Cortex of kidney (tissue), 1 donor: ENCODE measurements at regions not wholly inside any gene's neighbourhood (a gene's known extent, or its start where the extent isn't known, plus 50 kb on each side); places are given as distances from the start of the nearest gene placed in this dataset.

Experiments
- DNase-seq: peaks from one replicate; lab custom pipeline; 2025; lab: John Stamatoyannopoulos, UW

DNA sequence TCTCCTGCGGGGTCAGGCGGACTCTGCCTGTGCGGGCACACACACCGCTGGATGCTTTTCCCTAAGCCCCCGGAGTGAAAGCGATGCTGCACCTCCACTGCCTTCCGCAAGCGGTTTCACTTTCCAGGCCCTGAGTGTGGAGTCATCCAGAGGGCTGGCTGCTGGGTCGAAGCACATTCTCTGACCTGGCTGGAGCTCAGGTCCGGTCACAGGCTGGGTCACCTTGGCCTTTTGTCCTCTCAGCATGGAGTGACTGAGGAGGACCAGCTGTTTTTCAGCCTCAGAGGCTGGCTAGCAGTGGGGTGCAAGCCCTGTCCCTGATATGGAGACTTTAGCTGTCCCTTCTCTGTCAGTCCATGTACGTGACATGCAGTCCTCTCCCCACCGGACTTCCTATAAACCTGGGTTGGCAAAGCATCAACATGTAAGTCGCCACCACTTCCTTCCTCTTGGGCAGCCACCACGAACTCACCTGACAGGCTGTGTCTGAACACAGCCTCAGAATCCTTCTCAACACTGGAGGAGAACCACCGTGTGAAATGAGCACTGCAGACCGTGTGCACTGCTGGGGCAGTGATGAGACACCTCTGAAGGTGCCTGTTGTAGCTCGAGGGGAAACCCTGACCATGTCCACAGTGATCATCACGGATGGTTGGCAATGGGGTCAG, 51.3 kb downstream of the GADD45G start:
- no peak for DNase-seq

DNA sequence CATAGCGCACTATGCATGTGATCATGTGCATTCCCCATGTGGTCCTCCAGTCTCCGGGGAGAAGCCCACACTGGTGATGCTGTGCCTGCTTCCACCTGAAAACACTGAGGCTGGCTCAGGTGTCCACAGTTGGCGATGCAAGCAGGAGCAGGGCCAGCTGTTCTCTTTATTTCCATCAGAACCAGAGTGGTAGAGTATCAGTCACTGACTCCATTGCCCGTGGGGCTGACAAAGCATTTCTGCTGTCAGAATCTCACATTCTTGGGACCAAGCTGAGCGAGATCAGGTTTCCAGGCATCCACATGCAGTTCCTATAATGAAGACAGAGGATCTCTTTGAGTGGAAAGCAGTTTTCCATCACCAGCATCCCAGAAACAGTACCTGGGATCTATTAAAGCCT, 52.5 kb downstream of the GADD45G start:
- no peak for DNase-seq

DNA sequence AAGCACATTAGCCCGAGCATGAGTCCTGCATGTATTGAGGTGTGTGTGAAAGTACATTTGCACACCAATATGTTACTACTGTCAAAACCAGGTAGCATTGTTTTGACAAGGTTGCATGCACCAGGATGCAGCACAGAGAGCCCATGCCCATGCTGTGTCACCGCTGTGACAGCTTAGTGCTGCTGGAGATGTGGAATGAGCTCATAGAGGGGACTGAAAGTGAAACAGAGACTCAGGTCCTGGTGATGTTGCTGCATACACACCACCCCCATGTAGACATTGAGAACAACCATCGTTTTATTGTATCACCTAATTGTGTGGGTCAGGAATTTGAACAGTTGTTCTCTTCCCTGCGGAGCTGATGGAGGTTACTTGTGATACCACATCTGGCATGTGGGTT, 53.0 kb downstream of the GADD45G start:
- DNase-seq, result no peak

DNA sequence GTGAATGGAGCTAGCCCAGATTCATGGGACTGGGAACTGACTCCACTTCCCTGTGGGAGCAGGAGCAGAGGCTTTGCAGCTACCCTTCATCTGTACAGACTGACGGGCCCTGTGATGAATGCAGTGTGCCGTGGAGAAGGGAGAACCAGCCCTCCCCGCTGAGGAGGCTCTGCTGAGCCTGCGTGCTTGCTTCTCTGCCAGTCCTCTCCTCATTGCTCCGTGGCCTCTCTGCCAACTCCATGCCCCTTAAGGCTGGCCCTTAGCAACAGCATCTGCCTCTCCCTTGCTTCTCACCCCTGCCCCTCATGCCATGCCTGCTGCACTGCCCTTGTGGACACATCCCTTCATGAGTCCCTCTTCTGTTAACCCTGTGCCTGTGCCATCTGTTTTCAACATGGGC, 53.6 kb downstream of the GADD45G start:
- DNase-seq, result no peak

DNA sequence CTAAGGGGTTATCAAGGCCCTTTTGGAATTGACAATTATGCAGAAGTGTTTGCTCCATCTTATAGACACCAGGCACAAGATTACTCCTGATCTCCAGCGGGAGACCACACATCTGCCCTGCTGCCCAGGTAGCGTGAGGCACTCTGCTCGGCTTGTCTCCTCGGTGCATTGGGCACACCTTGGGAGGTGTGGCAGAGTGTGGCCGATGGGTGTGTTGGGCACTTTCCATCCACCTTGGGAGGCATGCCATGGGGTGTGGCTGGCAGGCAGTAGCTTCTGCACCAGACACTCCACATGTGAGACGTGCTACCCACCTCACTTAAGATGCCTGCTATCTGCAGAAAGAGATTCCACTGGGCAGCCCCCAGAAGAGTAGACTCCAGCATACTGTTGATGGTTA, 54.1 kb downstream of the GADD45G start:
- no peak for DNase-seq

DNA sequence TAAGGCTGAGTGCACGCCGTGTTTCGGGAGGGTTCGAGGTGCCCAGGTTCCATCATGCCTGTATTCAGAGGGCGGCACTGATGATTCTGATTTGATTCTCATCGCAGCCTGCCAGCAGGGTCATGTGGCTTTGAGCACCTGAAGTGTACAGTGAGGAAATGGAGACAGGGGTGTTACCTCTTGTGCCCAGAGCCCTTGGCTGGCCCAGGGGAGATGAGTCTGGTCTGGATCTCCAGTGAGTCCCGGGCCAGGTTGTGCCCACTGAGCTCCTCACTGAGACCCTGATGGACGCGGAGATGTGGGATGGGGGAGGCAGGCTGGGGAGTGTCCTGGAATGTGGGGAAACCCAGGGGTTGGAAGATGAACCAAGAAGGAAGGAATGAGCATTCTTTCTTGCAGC, 54.7 kb downstream of the GADD45G start:
- DNase-seq, result no peak

DNA sequence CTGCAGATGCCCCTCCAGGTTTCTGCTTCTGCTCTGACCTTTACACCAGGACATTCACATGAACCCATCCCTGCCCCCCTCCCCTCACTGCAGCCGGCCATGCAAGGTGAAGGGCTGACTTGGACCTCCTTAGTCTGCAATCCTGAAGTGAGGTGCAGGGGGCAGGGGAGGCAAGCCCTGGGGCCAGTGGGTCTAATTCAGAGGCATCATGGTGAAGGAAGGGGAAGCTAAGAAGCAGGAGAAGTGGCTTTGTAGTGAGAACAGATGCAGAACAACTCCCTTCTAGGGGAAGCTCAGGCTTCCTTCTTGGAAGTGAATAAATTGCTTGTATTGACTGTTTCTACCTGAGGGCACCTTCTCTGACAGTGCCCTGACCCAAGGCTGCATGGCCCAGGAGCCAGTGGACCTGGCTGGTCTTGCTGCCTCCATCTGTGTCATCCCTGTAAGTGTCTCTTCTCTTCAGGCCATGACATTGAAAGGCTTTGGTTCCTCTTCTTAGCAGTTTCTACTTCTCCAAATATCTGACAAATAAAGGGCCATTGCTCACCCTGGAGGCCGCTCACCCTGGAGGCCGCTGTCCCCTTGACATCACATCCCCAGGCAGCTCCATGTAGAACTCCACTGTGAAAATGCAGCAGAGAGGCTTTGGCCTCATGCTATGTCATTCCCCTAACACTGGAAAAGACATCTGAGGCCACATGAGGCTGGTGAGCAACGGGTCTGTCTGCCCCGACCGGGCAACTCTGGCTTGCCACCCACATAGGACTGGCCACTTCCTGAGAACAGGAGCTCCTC, 55.3 kb downstream of the GADD45G start:
- no peak for DNase-seq

DNA sequence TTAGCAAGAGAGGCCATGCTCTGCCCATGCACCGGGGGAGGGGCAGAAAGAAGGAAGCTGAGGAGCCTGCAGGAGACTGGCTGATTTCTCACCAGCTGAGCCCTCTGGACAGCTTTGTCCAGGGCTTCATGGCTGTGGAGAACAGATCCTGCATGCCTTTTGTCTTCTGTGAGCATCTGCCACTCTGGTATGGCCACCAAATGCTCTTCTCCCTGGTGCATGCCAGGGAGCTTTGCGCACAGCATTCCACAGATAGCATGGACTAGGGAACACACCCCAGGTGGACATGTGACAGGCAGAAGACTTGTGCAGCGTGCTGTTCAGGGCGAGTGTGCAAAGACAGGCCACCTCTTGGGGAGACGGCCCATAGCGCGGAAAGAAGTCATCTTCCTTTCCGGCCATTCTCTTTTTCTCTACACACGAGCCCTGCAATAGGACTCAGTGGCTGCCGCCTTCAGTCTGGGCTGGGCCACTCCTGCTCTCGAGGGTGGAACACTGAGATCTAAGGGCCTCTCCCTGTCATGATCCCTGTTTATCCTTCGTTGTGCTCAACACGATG, 56.7 kb downstream of the GADD45G start:
- DNase-seq, result no peak

DNA sequence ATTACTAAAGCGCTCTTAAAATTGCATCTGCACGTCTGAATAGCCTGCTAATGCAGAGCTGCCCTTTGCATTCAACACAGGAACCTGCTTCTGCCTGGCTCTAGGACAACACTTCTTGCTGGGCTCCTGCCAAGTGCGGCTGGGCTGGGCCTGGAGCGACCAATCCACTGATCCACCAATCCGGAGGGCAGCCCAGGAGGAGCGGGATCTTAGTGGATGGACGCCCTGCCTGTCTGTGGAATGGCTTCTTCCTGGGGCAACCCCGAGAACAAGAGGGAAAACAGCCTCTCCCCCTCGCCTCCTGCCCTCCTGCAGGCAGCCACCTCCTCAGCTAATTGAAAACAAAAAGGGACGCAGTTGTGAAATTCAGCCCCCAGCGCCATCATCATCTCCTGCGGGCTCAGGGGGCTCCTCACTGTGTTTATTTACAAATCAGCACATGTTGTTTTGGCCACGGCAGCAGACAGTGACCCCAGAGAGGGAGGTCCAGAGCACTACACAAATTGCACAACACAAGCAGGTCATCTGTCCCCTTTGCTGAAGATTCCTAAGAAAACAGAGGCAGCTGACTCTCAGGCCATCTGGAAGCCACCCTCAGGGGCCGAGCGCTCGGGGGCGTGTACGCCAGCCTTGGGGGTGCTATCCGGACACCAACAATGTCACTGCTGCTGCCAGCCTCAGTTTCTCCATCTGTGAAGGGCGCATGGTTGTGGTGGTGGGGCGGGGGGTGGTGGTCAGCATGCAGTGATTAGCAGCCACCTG, 57.3 kb downstream of the GADD45G start:
- peak; percentile 29 for DNase-seq

DNA sequence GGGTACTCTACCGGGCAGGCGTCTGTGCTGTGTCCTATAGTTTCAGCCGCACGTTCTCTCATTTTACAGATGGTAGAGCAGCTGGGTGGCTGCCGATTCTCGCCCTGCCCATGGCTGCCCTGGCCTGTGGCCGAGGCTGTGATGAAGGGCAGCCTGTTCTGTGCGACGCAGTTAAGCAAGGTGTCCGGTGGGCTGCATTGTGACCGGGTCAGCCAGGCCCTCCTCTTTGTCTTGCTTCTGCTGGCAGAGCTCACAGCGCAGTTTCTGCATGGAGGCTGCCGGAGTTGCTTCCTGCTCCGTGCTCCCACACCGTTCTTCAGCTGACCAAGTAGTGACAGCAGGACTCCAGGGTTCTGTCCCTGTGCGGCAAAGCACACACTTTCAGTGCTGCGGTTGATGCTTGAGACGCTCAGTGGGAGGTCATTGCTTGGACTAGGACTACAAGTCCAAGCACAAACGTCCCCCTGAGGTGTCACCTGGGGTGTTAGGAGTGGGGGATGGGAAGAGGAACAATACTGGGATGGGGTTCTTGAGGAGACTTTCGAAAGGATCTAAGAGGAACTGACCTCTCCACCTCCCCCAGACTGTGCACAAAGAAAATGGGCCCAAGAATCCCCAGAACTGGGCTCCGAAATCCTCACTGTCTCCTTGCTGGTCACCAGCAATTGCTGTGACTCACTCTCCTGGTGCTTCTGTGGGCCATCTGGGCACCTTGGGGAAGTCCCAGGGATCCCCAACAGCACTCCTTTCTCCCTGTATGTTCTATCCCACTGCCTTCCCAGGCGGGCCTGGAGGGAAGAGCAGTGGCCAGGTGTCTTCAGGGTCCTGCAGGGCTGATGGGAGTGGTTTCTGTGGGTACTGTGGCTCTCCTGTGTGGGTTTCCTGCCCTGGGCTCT, 58.2 kb downstream of the GADD45G start:
- no peak for DNase-seq

DNA sequence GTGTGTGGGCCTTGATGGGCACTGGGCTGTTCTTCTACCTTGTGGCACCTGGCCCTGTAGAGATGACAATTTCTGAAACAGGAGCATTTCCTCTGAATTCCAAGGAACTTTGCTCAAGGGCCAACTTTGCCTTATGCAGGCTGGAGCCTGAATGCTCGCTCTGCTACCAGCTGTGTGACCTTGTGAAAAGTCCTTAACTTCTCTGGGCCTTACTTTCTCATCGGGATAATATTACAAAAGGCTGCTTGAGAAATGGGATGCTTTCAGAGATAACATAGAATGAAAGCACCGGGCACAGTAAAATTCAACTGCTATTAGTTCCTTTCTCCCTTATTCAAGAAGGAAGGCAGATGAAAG, 58.8 kb downstream of the GADD45G start:
- no peak for DNase-seq

DNA sequence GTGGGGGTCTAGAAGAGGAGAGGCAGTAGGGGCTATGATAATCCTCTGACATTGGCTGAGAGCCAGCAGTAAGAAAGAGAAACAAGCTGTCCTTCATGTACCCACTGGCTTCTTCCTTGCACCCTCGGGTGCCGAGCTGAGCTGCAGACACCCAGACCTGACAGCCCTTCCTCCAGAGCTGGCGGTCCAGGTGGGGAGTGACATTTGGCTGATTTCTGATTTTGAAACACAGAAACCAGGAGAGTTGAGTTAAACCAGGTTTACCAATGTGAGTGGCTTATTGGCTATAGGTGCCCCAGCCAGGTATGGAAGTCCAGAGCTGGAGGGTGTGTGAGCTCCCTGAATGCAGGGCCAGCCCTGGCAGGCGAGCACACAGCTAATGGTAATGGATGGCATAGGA, 59.2 kb downstream of the GADD45G start:
- no peak for DNase-seq

DNA sequence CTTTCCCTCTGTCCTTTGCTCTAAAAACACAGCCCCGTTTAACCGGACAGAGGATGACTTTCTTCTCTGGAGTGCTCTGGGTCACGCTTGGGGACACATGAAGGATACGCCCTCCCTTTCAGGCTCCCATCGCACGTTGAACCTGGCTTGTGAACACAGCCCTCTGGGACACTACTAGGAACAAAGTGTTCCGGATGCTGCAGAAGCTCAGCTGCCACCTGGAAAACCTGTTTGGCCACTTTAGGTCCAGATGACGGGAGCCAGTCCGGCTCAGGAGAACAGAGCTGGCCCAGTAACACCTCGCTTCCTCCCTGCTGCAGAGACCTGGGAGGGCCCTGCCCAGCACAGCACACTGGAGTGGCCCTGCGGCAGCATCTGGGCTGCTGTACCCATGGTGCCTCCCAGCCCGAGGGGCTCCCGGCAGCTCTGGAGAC, 60.1 kb downstream of the GADD45G start:
- no peak for DNase-seq

DNA sequence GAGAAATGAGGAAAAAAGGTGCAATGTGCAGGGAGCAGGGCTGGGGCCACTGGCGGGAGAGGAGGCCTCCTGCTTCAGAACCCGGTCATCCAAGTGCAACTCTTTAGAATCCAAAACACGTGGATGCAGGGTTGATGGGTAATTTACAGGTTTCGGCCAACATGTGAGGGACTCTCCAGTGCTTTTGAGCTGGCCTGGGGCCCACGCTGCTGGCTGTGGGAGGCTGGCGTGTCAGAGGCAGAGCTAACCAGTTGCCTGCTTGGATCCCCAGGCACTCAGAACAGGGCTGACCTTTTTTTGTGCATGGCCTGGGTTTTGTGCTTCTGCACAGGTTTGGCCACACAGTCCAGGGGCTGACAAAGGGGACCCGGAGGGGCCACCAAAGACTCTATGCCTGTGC, 61.6 kb downstream of the GADD45G start:
- DNase-seq, result no peak

DNA sequence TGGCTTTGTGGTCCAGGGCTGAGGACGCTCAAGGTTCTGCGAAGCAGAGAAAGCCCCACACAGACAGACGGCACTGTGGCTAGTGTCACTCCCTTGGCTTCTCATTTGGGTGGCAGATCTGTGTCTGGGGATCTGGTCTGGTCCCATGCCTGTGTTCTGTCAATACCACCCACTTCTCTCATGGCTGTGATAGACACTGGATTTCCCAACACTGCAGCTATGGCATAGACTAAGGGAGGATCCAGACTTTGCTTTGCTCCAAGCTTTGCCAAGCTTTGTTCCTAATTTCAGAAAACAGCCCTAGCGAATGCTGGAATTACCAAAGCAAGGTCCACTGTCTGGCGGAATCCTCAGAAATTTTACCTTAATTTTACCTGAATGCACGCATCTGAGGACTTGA, 62.1 kb downstream of the GADD45G start:
- no peak for DNase-seq

DNA sequence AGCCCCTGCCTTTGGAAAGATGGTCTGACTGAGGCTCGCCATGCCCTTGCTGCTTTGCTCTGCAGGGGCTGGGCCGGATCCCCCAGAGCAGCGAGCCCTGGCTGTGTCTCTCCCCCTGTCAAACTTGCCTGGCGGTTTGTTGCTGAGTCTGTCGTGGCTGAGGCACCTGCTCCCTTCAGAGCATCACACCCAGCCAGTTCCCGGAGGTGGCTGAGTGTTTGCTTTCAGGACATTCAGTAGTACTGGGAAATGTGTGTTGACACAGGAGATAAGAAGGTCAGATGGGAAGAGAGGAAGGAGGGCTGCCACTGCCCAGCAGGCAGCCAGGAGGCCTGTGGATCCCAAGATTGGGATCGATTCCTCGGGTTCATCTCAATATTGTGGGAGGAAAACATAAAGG, 62.9 kb downstream of the GADD45G start:
- DNase-seq, result no peak

DNA sequence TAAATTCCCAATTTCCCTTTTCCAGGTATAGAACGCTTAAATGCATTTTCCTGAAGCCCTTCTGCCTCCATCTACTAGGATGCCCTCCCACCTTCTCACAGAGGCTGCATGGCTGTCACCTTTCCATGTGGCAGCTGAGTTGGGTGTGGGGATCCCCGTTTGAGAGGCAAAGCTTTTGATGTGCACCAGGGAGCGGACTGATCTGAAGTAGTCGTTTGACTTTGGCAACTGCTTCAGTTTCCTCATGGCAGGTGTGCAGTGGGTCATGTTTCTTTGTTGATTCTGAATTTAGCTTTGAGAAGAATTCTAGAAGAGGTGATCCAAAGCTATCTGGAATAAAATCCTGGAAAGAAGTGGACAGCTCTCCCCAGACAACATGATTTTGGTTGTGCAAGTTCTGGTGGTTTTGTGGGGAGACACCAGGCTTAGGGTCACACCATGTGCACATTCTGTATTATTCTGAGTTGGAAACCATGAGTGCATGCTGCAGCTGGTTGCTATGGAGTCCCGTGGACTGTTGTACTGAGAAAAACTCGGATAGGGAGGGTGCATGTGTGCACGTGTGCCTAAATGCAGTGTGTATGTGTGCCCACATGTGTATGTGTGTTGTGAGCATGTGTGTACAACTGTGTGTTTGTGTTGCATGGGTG, 63.5 kb downstream of the GADD45G start:
- DNase-seq, result no peak

DNA sequence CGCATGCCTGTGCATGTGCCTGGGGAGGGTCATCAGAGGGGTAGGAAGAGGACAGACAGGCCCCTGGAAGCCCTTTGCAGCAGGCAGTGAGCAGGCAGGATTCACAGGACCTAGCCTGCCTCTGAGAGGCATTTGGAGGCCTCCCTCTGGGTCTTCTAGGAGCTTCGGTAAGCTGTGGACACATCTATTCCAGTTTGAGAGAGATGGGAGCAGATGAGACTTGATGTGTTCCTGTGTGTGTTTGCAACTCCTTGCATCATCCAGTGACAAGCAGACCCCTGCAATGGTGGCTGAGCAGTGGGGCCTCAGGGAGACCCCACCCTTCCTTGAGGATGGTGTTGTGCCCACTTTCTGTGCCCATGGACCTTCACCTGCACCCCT, 64.0 kb downstream of the GADD45G start:
- DNase-seq, result no peak

DNA sequence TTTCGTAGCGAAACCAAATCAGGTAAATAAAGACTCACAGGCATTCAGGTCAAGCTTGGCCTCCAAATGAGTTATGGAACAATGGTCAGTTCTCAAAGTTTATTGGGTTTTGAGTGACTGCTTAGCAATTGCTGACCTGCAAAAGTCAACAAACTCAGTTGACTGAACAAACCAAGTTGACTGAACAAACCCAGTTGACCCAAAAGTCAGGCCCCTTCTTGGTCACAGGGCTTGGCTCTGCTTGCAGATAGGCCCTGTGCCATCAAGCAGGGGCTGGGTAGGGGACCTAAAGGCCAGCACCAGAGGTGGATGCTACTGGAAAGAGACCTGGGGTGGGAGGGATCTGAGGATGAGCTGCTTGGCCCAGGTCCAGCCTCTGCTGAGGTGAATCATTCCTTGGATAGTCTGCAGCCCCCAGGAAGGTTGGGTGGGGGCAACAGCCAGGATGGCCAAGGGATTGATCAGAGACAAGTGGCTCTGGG, 64.6 kb downstream of the GADD45G start:
- DNase-seq, result no peak

DNA sequence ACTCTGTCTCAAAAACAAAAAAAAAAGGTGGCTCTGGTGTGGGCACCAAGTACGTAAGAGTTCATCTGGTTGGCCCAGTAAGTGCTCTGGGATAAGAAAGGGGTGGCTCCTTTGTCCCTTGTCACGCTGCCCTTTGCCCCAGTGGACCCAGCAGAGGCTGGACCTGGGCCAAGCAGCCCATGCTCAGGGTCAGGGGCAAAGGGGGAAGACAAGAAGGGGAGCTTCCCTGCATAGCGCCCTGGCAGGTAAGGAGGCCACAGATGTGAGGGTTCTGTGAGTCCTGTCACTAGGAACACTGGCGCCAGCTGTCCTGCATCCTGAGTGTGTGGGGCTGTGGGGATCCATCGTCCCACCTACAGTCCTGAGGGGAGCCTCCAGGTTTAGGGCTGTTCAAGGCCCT, 65.3 kb downstream of the GADD45G start:
- no peak for DNase-seq

DNA sequence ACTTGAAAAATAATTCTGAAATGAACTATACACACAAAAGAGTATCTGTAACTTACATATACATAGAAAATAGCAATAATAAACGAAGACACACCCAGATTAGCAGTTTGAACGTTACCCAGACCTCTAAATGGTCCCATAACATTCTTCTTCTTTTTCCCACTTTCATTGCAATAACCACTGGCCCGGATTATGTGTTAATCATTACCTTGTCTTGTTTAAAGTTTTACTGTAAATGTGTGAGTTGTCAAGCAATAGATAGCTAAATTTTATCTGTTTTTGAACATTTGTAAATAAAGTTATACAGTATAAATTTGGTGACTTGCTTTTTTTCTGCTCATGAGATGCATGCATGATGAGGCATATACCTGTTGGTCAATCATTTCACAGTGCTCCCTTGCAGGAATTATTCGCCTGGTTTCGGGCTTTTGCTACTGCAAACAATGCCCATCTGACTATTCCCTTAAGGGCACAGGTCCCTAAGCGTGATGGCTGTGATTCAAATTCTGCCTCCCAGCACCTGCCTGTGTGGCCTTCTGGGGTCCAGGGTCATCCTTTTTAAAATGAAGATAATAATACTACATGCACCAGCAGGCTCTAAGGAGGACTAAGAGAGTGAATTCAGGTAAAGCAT, 66.1 kb downstream of the GADD45G start:
- no peak for DNase-seq
